ENCODE measurements at regions not wholly inside any gene's neighbourhood (a gene's known extent, or its start where the extent isn't known, plus 50 kb on each side); places are given as distances from the start of the nearest gene placed in this dataset.

GRCh38 chr3:110744723-110745122 is 326.9 kb upstream of the NECTIN3 start:
- no peak for TF ChIP-seq CTCF (IDR thresholded peaks at IDR 0.05; ENCODE audit: low read depth, low read length)
- Histone ChIP-seq H3K36me3 (no peaks in the 10 kb centered on the region), H3K4me3 (ENCODE audit: low read depth, low read length) (no peak overlapping the region), H3K9me3 (no peaks in the 10 kb centered on the region), H3K4me1 (no peaks in the 10 kb centered on the region), H3K27me3 (no peaks in the 10 kb centered on the region)
- DNase-seq: no peak

GRCh38 chr3:110749006-110749405 is 322.6 kb upstream of the NECTIN3 start:
- DNase-seq: no peak
- Histone ChIP-seq H3K27me3 (no peaks in the 10 kb centered on the region), H3K4me3 (ENCODE audit: low read depth, low read length) (no peak overlapping the region), H3K36me3 (no peaks in the 10 kb centered on the region), H3K9me3 (no peaks in the 10 kb centered on the region), H3K4me1 (no peaks in the 10 kb centered on the region)
- TF ChIP-seq CTCF (IDR thresholded peaks at IDR 0.05; ENCODE audit: low read depth, low read length): no peak

- Histone ChIP-seq H3K9me3 (no peaks in the 10 kb centered on the region), H3K27me3 (no peaks in the 10 kb centered on the region), H3K36me3 (no peaks in the 10 kb centered on the region), H3K4me1 (no peaks in the 10 kb centered on the region), H3K4me3 (ENCODE audit: low read depth, low read length) (no peak overlapping the region)
- no peak for DNase-seq
- TF ChIP-seq CTCF (IDR thresholded peaks at IDR 0.05; ENCODE audit: low read depth, low read length): no peak
These were observed 321.4 kb upstream of the NECTIN3 start for GRCh38 chr3:110750201-110750600.

GRCh38 chr3:110752307-110752706 is 319.3 kb upstream of the NECTIN3 start:
- Histone ChIP-seq H3K27me3 (no peaks in the 10 kb centered on the region), H3K4me3 (ENCODE audit: low read depth, low read length) (no peak overlapping the region), H3K9me3 (no peaks in the 10 kb centered on the region), H3K36me3 (no peaks in the 10 kb centered on the region), H3K4me1 (no peaks in the 10 kb centered on the region)
- no peak for TF ChIP-seq CTCF (IDR thresholded peaks at IDR 0.05; ENCODE audit: low read depth, low read length)
- no peak for DNase-seq

GRCh38 chr3:110753516-110753915 is 318.1 kb upstream of the NECTIN3 start:
- TF ChIP-seq CTCF (IDR thresholded peaks at IDR 0.05; ENCODE audit: low read depth, low read length): no peak
- Histone ChIP-seq H3K4me3 (ENCODE audit: low read depth, low read length) (no peak overlapping the region), H3K27me3 (no peaks in the 10 kb centered on the region)

GRCh38 chr3:110754212-110754916 is 317.3 kb upstream of the NECTIN3 start:
- TF ChIP-seq CTCF (IDR thresholded peaks at IDR 0.05; ENCODE audit: low read depth, low read length): no peak
- H3K27me3 ChIP-seq: no peaks in the 10 kb centered on the region
- no peaks in the 10 kb centered on the region for H3K9me3 ChIP-seq
- no peak overlapping the region for H3K4me3 ChIP-seq (ENCODE audit: low read depth, low read length)
- no peak for DNase-seq
- H3K4me1 ChIP-seq: no peaks in the 10 kb centered on the region
- no peaks in the 10 kb centered on the region for H3K36me3 ChIP-seq

More at GRCh38 chr3:110753516-110753915, 318.1 kb upstream of the NECTIN3 start:
- Histone ChIP-seq H3K36me3 (no peaks in the 10 kb centered on the region), H3K4me1 (no peaks in the 10 kb centered on the region), H3K9me3 (no peaks in the 10 kb centered on the region)
- DNase-seq: no peak

Measured in BE2C (cell line).